NT2/D1 (cell line): ENCODE measurements at regions not wholly inside any gene's neighbourhood (a gene's known extent, or its start where the extent isn't known, plus 50 kb on each side); places are given as distances from the start of the nearest gene placed in this dataset.

Source experiments
- DNase-seq: peaks from one replicate; pipeline ENCODE4 v3.0.0-alpha.2; 2011; ENCODE audit warnings: low read depth, low spot score
- H3K27me3 ChIP-seq: 2 replicates; pipeline ENCODE4 v1.6.0; 2011; ENCODE audit warnings: mild to moderate bottlenecking; ENCODE audit not compliant: insufficient read length, insufficient read depth
- H3K36me3 ChIP-seq: 2 replicates; pipeline ENCODE4 v1.6.1; 2011; ENCODE audit warnings: mild to moderate bottlenecking, low read length, mixed read lengths; ENCODE audit not compliant: insufficient read depth, insufficient read length
- H3K4me1 ChIP-seq: 2 replicates; pipeline ENCODE4 v1.5.1; 2011; ENCODE audit not compliant: insufficient read depth, insufficient read length
- H3K4me3 ChIP-seq: 2 replicates; pipeline ENCODE4 v1.5.1; 2011; ENCODE audit warnings: low read depth; ENCODE audit not compliant: insufficient read length
- H3K9ac ChIP-seq: 2 replicates; pipeline ENCODE4 v1.6.0; 2011; ENCODE audit warnings: low read depth; ENCODE audit not compliant: insufficient read length
- H3K9me3 ChIP-seq: 2 replicates; pipeline ENCODE4 v1.5.1; 2011; ENCODE audit warnings: mild to moderate bottlenecking, low read length; ENCODE audit not compliant: insufficient read depth
- SUZ12 ChIP-seq: IDR thresholded peaks from 2 replicates; pipeline ENCODE4 v1.6.1; 2011; ENCODE audit not compliant: insufficient read length, insufficient read depth; ENCODE audit errors: extremely low read depth
- YY1 ChIP-seq: IDR thresholded peaks from 2 replicates; pipeline ENCODE4 v1.6.1; 2011; ENCODE audit not compliant: insufficient read length, insufficient read depth
- ZNF274 ChIP-seq: IDR thresholded peaks from 2 replicates; pipeline ENCODE4 v1.6.1; 2011; ENCODE audit warnings: mild to moderate bottlenecking, low read depth, low read length

GRCh38 chr11:39239553-39239952 is 2219.9 kb downstream of the LRRC4C start:
- H3K27me3 ChIP-seq, result no peaks in the 10 kb centered on the region
- TF ChIP-seq SUZ12, result no peak
- TF ChIP-seq YY1, result no peak
- TF ChIP-seq ZNF274, result no peak
- H3K9ac ChIP-seq, result no peak overlapping the region
- no peaks in the 10 kb centered on the region for H3K4me1 ChIP-seq
- no peaks in the 10 kb centered on the region for H3K36me3 ChIP-seq
- no peak overlapping the region for H3K4me3 ChIP-seq
- no peak for DNase-seq
- H3K9me3 ChIP-seq, result no peaks in the 10 kb centered on the region

- no peak overlapping the region for H3K4me3 ChIP-seq
- no peak for DNase-seq
- no peaks in the 10 kb centered on the region for H3K4me1 ChIP-seq
- no peaks in the 10 kb centered on the region for H3K36me3 ChIP-seq
- no peak for TF ChIP-seq YY1
- TF ChIP-seq SUZ12, result no peak
- no peak for TF ChIP-seq ZNF274
- H3K9me3 ChIP-seq, result no peaks in the 10 kb centered on the region
- no peaks in the 10 kb centered on the region for H3K27me3 ChIP-seq
- H3K9ac ChIP-seq, result no peak overlapping the region
Measured at GRCh38 chr11:39236916-39237315, 2222.5 kb downstream of the LRRC4C start.

GRCh38 chr11:39221550-39222138 is 2237.8 kb downstream of the LRRC4C start:
- H3K4me3 ChIP-seq, result no peak overlapping the region
- DNase-seq, result no peak
- no peaks in the 10 kb centered on the region for H3K4me1 ChIP-seq
- TF ChIP-seq YY1 (no peak), SUZ12 (no peak), ZNF274 (no peak)
- H3K9me3 ChIP-seq, result no peaks in the 10 kb centered on the region
- H3K9ac ChIP-seq, result no peak overlapping the region
- H3K36me3 ChIP-seq, result no peaks in the 10 kb centered on the region
- H3K27me3 ChIP-seq, result no peaks in the 10 kb centered on the region

GRCh38 chr11:39220501-39221230 is 2238.8 kb downstream of the LRRC4C start:
- Histone ChIP-seq H3K36me3 (no peaks in the 10 kb centered on the region), H3K4me1 (no peaks in the 10 kb centered on the region), H3K9ac (no peak overlapping the region), H3K4me3 (no peak overlapping the region), H3K9me3 (no peaks in the 10 kb centered on the region), H3K27me3 (no peaks in the 10 kb centered on the region)
- TF ChIP-seq SUZ12, result no peak
- no peak for TF ChIP-seq YY1
- no peak for TF ChIP-seq ZNF274
- DNase-seq, result no peak

GRCh38 chr11:39220069-39220468 is 2239.4 kb downstream of the LRRC4C start:
- no peak for TF ChIP-seq SUZ12
- no peak for TF ChIP-seq ZNF274
- TF ChIP-seq YY1, result no peak
- H3K27me3 ChIP-seq, result no peaks in the 10 kb centered on the region
- H3K4me3 ChIP-seq, result no peak overlapping the region
- no peaks in the 10 kb centered on the region for H3K36me3 ChIP-seq
- H3K9me3 ChIP-seq, result no peaks in the 10 kb centered on the region
- no peak for DNase-seq
- no peak overlapping the region for H3K9ac ChIP-seq
- H3K4me1 ChIP-seq, result no peaks in the 10 kb centered on the region

- Histone ChIP-seq H3K27me3 (no peaks in the 10 kb centered on the region), H3K4me3 (no peak overlapping the region), H3K4me1 (no peaks in the 10 kb centered on the region), H3K36me3 (no peaks in the 10 kb centered on the region), H3K9me3 (no peaks in the 10 kb centered on the region), H3K9ac (no peak overlapping the region)
- no peak for DNase-seq
- TF ChIP-seq YY1 (no peak), SUZ12 (no peak), ZNF274 (no peak)
Measured at GRCh38 chr11:39209981-39210380, 2249.5 kb downstream of the LRRC4C start.

GRCh38 chr11:39205236-39205995 is 2254.0 kb downstream of the LRRC4C start:
- Histone ChIP-seq H3K4me1 (no peaks in the 10 kb centered on the region), H3K4me3 (no peak overlapping the region), H3K9me3 (no peaks in the 10 kb centered on the region), H3K9ac (no peak overlapping the region), H3K36me3 (no peaks in the 10 kb centered on the region), H3K27me3 (no peaks in the 10 kb centered on the region)
- TF ChIP-seq SUZ12 (no peak), ZNF274 (no peak), YY1 (no peak)
- DNase-seq, result no peak
